ENCODE measurements at regions not wholly inside any gene's neighbourhood (a gene's known extent, or its start where the extent isn't known, plus 50 kb on each side); places are given as distances from the start of the nearest gene placed in this dataset.

DNA sequence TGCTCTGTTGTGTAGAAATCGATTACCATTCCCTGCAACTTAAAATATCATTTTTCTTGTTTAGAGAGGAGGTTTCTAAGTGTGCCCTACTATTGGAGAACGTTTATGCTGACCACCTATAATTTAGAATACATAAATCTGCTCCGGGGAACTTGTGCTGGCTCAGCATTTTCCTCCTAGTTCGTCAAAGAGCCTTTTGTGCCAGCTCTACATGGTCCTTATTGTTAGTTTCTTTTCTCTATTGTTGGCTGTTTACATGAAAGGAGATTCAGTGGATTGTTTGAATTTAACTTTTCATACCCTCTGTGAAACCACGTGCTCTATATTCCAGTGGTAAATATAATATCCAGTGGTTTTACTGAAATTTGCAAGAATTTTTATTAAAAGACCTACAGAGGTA is 53.4 kb upstream of the ATP8A1 start:
- DNase-seq (no peak), ATAC-seq (ENCODE audit: low read depth) (no peak)
- H3K4me3 Mint-ChIP-seq, result no peak overlapping the region
- intact Hi-C loops (cut with micrococcal nuclease), result no loop called here
- POLR2A ChIA-PET, result no interaction called here
- no peaks in the 10 kb centered on the region for H3K4me1 Mint-ChIP-seq
- H3K27me3 Mint-ChIP-seq, result peaks cover 31% of the 10 kb centered on the region
- H3K9ac ChIP-seq (ENCODE audit: low read length), result no peak overlapping the region
- CTCF ChIA-PET, result no interaction called here
- no peak overlapping the region for H2AFZ ChIP-seq (ENCODE audit: insufficient read depth, low read depth, low read length, poor library complexity, severe bottlenecking)
- H3K4me1 ChIP-seq (ENCODE audit: control insufficient read depth in 2 of 2, insufficient read depth in 2 of 2, low read length in 2 of 2), result no peaks in the 10 kb centered on the region
- no peak overlapping the region for H3K4me3 ChIP-seq (ENCODE audit: control extremely low read depth in 1 of 5, extremely low read depth in 1 of 5, insufficient read depth in 1 of 5, low read depth in 2 of 5, low read length in 4 of 5)
- H3K36me3 ChIP-seq (replicated peaks in 1 of 2; ENCODE audit: control extremely low read depth in 1 of 2, control insufficient read depth in 1 of 2, extremely low read depth in 1 of 2, insufficient read depth in 2 of 2, low read length in 1 of 2), result no peaks in the 10 kb centered on the region
- no peaks in the 10 kb centered on the region for H4K20me1 ChIP-seq (ENCODE audit: control insufficient read depth, insufficient read depth, low read length, poor library complexity, severe bottlenecking)
- H3K79me2 ChIP-seq (ENCODE audit: control insufficient read depth, insufficient read depth, low read length), result no peaks in the 10 kb centered on the region
- no peaks in the 10 kb centered on the region for H3K9me3 Mint-ChIP-seq (ENCODE audit: insufficient read depth)
- H3K9me3 ChIP-seq (ENCODE audit: control extremely low read depth in 1 of 3, control insufficient read depth in 2 of 3, insufficient read depth in 1 of 3, low read length in 2 of 3), result no peaks in the 10 kb centered on the region
- TF ChIP-seq EZH2 (IDR thresholded peaks at IDR 0.05; ENCODE audit: borderline replicate concordance, insufficient read depth, low read depth, low read length, poor library complexity, severe bottlenecking), result no peak
- TF ChIP-seq, protein P1, sequence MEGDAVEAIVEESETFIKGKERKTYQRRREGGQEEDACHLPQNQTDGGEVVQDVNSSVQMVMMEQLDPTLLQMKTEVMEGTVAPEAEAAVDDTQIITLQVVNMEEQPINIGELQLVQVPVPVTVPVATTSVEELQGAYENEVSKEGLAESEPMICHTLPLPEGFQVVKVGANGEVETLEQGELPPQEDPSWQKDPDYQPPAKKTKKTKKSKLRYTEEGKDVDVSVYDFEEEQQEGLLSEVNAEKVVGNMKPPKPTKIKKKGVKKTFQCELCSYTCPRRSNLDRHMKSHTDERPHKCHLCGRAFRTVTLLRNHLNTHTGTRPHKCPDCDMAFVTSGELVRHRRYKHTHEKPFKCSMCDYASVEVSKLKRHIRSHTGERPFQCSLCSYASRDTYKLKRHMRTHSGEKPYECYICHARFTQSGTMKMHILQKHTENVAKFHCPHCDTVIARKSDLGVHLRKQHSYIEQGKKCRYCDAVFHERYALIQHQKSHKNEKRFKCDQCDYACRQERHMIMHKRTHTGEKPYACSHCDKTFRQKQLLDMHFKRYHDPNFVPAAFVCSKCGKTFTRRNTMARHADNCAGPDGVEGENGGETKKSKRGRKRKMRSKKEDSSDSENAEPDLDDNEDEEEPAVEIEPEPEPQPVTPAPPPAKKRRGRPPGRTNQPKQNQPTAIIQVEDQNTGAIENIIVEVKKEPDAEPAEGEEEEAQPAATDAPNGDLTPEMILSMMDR (IDR thresholded peaks at IDR 0.05), result no peak
- no peak overlapping the region for H3K27ac ChIP-seq (ENCODE audit: low read length in 2 of 2)
- H3K27me3 ChIP-seq (replicated peaks in 1 of 4; ENCODE audit: control extremely low read depth in 1 of 4, control insufficient read depth in 3 of 4, insufficient read depth in 4 of 4, low read length in 3 of 4), result no peaks in the 10 kb centered on the region
- H3K4me2 ChIP-seq (replicated peaks; ENCODE audit: low read depth, low read length, poor library complexity, severe bottlenecking), result no peak overlapping the region
- no peak overlapping the region for H3K27ac Mint-ChIP-seq
- no CpG with 5 or more reads among the region's 5 CpGs for WGBS (ENCODE audit: insufficient coverage)

DNA sequence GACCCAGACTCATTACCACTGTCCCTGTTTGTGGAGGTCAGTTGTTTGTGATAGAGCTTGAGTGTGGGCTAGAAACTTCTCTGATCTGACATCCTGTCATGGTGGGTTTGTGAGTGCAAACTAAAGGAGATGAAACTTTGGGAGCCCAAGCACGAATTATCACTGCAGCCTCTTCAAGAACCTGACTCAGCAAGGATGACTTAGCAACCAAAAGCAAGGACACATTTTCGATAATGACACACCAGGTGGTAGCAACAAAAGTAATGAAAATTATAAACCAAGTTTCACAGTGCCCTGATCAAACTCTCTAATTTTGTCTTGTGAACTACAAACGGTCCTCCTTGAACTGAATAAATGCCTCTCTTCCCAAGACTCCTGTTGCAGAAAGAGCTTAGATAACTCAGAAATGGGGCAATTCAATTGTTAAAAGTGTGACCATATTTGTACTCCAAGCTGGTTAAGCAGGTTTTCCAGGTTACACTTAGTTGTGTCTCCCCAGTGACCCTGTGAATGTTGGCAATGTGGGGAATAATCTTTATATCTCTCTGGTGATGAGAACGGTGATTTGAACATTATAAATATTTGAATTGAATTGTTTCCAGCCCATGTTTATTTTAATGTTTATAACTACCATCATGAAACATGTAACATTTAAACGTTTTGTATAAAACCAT is 52.6 kb upstream of the ATP8A1 start:
- 100% methylated on average over 1 of the region's 5 CpGs for WGBS (ENCODE audit: insufficient coverage)
- intact Hi-C loops (cut with micrococcal nuclease), result no loop called here
- no peaks in the 10 kb centered on the region for H4K20me1 ChIP-seq (ENCODE audit: control insufficient read depth, insufficient read depth, low read length, poor library complexity, severe bottlenecking)
- H3K9ac ChIP-seq (ENCODE audit: low read length), result no peak overlapping the region
- ChIA-PET POLR2A (no interaction called here), CTCF (no interaction called here)
- no peak overlapping the region for H2AFZ ChIP-seq (ENCODE audit: insufficient read depth, low read depth, low read length, poor library complexity, severe bottlenecking)
- no peaks in the 10 kb centered on the region for H3K36me3 ChIP-seq (replicated peaks in 1 of 2; ENCODE audit: control extremely low read depth in 1 of 2, control insufficient read depth in 1 of 2, extremely low read depth in 1 of 2, insufficient read depth in 2 of 2, low read length in 1 of 2)
- no peak overlapping the region for H3K4me3 ChIP-seq (ENCODE audit: control extremely low read depth in 1 of 5, extremely low read depth in 1 of 5, insufficient read depth in 1 of 5, low read depth in 2 of 5, low read length in 4 of 5)
- no peaks in the 10 kb centered on the region for H3K79me2 ChIP-seq (ENCODE audit: control insufficient read depth, insufficient read depth, low read length)
- no peak for TF ChIP-seq EZH2 (IDR thresholded peaks at IDR 0.05; ENCODE audit: borderline replicate concordance, insufficient read depth, low read depth, low read length, poor library complexity, severe bottlenecking)
- TF ChIP-seq, protein P1 (IDR thresholded peaks at IDR 0.05), result no peak
- Mint-ChIP-seq H3K27ac (no peak overlapping the region), H3K4me1 (no peaks in the 10 kb centered on the region), H3K9me3 (ENCODE audit: insufficient read depth) (no peaks in the 10 kb centered on the region), H3K27me3 (peaks cover 31% of the 10 kb centered on the region), H3K4me3 (no peak overlapping the region)
- H3K4me1 ChIP-seq (ENCODE audit: control insufficient read depth in 2 of 2, insufficient read depth in 2 of 2, low read length in 2 of 2), result no peaks in the 10 kb centered on the region
- H3K9me3 ChIP-seq (ENCODE audit: control extremely low read depth in 1 of 3, control insufficient read depth in 2 of 3, insufficient read depth in 1 of 3, low read length in 2 of 3), result no peaks in the 10 kb centered on the region
- no peaks in the 10 kb centered on the region for H3K27me3 ChIP-seq (replicated peaks in 1 of 4; ENCODE audit: control extremely low read depth in 1 of 4, control insufficient read depth in 3 of 4, insufficient read depth in 4 of 4, low read length in 3 of 4)
- ATAC-seq (ENCODE audit: low read depth) (no peak), DNase-seq (no peak)
- no peak overlapping the region for H3K4me2 ChIP-seq (replicated peaks; ENCODE audit: low read depth, low read length, poor library complexity, severe bottlenecking)
- no peak overlapping the region for H3K27ac ChIP-seq (ENCODE audit: low read length in 2 of 2)

Data from B cell (primary cell).